Upper lobe of left lung (tissue), 4 donors: ENCODE measurements at regions not wholly inside any gene's neighbourhood (a gene's known extent, or its start where the extent isn't known, plus 50 kb on each side); places are given as distances from the start of the nearest gene placed in this dataset.

Experiments used
- POLR2A ChIP-seq, 4 donors: fragments of 450-650 bp; IDR thresholded peaks; one replicate each; pipeline ENCODE4 v1.5.1; 2016 to 2017; ENCODE audit warnings: antibody characterized with exemption in 4 of 4, mild to moderate bottlenecking in 2 of 4
- TF ChIP-seq, protein P1 (sequence below), 6 experiments: fragments of 450-650 bp in 4 of 6; fragments of 200-600 bp in 2 of 6; sonication (generic) in 2 of 6; IDR thresholded peaks; one replicate each; pipeline ENCODE4 v1.5.1; 2016 to 2019; ENCODE audit warnings: antibody characterized with exemption in 6 of 6

DNA sequence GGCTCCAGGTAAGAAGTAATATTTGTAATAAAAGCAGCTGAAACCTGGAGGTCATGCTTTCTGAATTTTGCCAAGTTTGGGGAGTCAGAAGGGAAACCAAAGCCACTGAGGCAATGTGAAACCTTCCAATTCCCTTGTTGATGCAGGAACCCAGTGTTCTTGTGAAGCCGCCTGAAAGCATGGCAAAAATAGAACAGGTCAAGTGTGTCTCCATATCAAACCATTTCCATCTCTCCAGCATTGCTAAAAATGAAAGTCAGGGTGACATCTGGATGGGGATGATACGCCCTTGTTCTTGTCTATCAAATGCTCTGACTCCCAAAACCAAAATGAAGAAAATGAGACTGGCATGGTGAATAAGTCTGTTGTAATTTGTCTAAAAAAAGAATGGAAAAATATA lies 362.5 kb downstream of the VPS13C start:
- TF ChIP-seq, protein P1, sequence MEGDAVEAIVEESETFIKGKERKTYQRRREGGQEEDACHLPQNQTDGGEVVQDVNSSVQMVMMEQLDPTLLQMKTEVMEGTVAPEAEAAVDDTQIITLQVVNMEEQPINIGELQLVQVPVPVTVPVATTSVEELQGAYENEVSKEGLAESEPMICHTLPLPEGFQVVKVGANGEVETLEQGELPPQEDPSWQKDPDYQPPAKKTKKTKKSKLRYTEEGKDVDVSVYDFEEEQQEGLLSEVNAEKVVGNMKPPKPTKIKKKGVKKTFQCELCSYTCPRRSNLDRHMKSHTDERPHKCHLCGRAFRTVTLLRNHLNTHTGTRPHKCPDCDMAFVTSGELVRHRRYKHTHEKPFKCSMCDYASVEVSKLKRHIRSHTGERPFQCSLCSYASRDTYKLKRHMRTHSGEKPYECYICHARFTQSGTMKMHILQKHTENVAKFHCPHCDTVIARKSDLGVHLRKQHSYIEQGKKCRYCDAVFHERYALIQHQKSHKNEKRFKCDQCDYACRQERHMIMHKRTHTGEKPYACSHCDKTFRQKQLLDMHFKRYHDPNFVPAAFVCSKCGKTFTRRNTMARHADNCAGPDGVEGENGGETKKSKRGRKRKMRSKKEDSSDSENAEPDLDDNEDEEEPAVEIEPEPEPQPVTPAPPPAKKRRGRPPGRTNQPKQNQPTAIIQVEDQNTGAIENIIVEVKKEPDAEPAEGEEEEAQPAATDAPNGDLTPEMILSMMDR (IDR thresholded peaks at IDR 0.05), result no peak
- no peak for TF ChIP-seq POLR2A (IDR thresholded peaks at IDR 0.05)
